ENCODE measurements at regions not wholly inside any gene's neighbourhood (a gene's known extent, or its start where the extent isn't known, plus 50 kb on each side); places are given as distances from the start of the nearest gene placed in this dataset.
"Not testable (repeated sequence)": the region's sequence is repeated elsewhere in the genome, so short reads cannot be mapped to it uniquely, and the experiment has no call there.

- H3K27ac Mint-ChIP-seq, result no peak overlapping the region
- no peaks in the 10 kb centered on the region for H3K36me3 Mint-ChIP-seq
- peaks cover 0 to 4% (median 0%) of the 10 kb centered on the region in 3 experiments for H3K9me3 ChIP-seq (ENCODE audit: control insufficient read depth in 2 of 3, low read length in 3 of 3)
- no peak overlapping the region for H3K4me3 ChIP-seq (ENCODE audit: low read length)
- H3K4me1 ChIP-seq (ENCODE audit: control insufficient read depth in 2 of 2, insufficient read depth in 2 of 2, low read length in 2 of 2), result no peaks in the 10 kb centered on the region
- POLR2A ChIA-PET, result no interaction called here
- no peaks in the 10 kb centered on the region for H3K36me3 ChIP-seq (ENCODE audit: control insufficient read depth in 2 of 3, insufficient read depth in 3 of 3, low read length in 3 of 3)
- peaks cover 0 to 9% (median 0%) of the 10 kb centered on the region in 5 donors for H3K27me3 Mint-ChIP-seq
- H3K27me3 ChIP-seq (ENCODE audit: control insufficient read depth in 2 of 2, insufficient read depth in 2 of 2, low read length in 2 of 2), result no peaks in the 10 kb centered on the region
- peaks cover 0 to 13% (median 3%) of the 10 kb centered on the region in 11 donors for H3K9me3 Mint-ChIP-seq
- DNase-seq (no peak), ATAC-seq (peak; percentile 20)
- H3K4me3 Mint-ChIP-seq, result no peak overlapping the region
- intact Hi-C loops (cut with micrococcal nuclease), result no loop called here
- H3K27ac ChIP-seq (ENCODE audit: low read depth, low read length), result no peak overlapping the region
- CTCF ChIA-PET, result no interaction called here
- H3K4me1 Mint-ChIP-seq, result no peaks in the 10 kb centered on the region
Measured at GRCh38 chr7:82507976-82508677, 64.5 kb upstream of the CACNA2D1 start.

GRCh38 chr7:82507365-82507975 is 63.9 kb upstream of the CACNA2D1 start:
- POLR2A ChIA-PET, result no interaction called here
- Histone ChIP-seq H3K4me3 (ENCODE audit: low read length) (no peak overlapping the region), H3K36me3 (ENCODE audit: control insufficient read depth in 2 of 3, insufficient read depth in 3 of 3, low read length in 3 of 3) (no peaks in the 10 kb centered on the region), H3K27me3 (ENCODE audit: control insufficient read depth in 2 of 2, insufficient read depth in 2 of 2, low read length in 2 of 2) (no peaks in the 10 kb centered on the region), H3K27ac (ENCODE audit: low read depth, low read length) (no peak overlapping the region), H3K4me1 (ENCODE audit: control insufficient read depth in 2 of 2, insufficient read depth in 2 of 2, low read length in 2 of 2) (no peaks in the 10 kb centered on the region), H3K9me3 (ENCODE audit: control insufficient read depth in 2 of 3, low read length in 3 of 3) (peaks cover 0 to 4% (median 0%) of the 10 kb centered on the region in 3 experiments)
- H3K4me3 Mint-ChIP-seq, result no peak overlapping the region
- H3K27ac Mint-ChIP-seq, result no peak overlapping the region
- ATAC-seq, result peak; percentile 20
- CTCF ChIA-PET, result no interaction called here
- no peaks in the 10 kb centered on the region for H3K4me1 Mint-ChIP-seq
- H3K9me3 Mint-ChIP-seq, result peaks cover 0 to 10% (median 1%) of the 10 kb centered on the region in 11 donors
- no peak for DNase-seq
- H3K36me3 Mint-ChIP-seq, result no peaks in the 10 kb centered on the region
- intact Hi-C loops (cut with micrococcal nuclease), result no loop called here
- H3K27me3 Mint-ChIP-seq, result peaks cover 0 to 9% (median 0%) of the 10 kb centered on the region in 5 donors

GRCh38 chr7:82506702-82507101 is 63.1 kb upstream of the CACNA2D1 start:
- Mint-ChIP-seq H3K4me3 (no peak overlapping the region), H3K27ac (no peak overlapping the region), H3K36me3 (no peaks in the 10 kb centered on the region), H3K4me1 (no peaks in the 10 kb centered on the region), H3K9me3 (peaks cover 0 to 14% (median 3%) of the 10 kb centered on the region in 11 donors), H3K27me3 (peaks cover 0 to under 1% (median 0%) of the 10 kb centered on the region in 5 donors)
- ATAC-seq (no peak), DNase-seq (no peak)
- intact Hi-C loops (cut with micrococcal nuclease), result no loop called here
- Histone ChIP-seq H3K36me3 (ENCODE audit: control insufficient read depth in 2 of 3, insufficient read depth in 3 of 3, low read length in 3 of 3) (no peaks in the 10 kb centered on the region), H3K9me3 (ENCODE audit: control insufficient read depth in 2 of 3, low read length in 3 of 3) (peaks cover 0 to 4% (median 0%) of the 10 kb centered on the region in 3 experiments), H3K27me3 (ENCODE audit: control insufficient read depth in 2 of 2, insufficient read depth in 2 of 2, low read length in 2 of 2) (no peaks in the 10 kb centered on the region), H3K4me3 (ENCODE audit: low read length) (no peak overlapping the region), H3K27ac (ENCODE audit: low read depth, low read length) (no peak overlapping the region), H3K4me1 (ENCODE audit: control insufficient read depth in 2 of 2, insufficient read depth in 2 of 2, low read length in 2 of 2) (no peaks in the 10 kb centered on the region)
- ChIA-PET CTCF (no interaction called here), POLR2A (no interaction called here)

- Mint-ChIP-seq H3K27me3 (no peaks in the 10 kb centered on the region), H3K4me3 (no peak overlapping the region), H3K4me1 (no peaks in the 10 kb centered on the region), H3K36me3 (no peaks in the 10 kb centered on the region), H3K27ac (no peak overlapping the region), H3K9me3 (peaks cover 0 to 19% (median 4%) of the 10 kb centered on the region in 11 donors)
- Histone ChIP-seq H3K36me3 (ENCODE audit: control insufficient read depth in 2 of 3, insufficient read depth in 3 of 3, low read length in 3 of 3) (no peaks in the 10 kb centered on the region), H3K27ac (ENCODE audit: low read depth, low read length) (no peak overlapping the region), H3K27me3 (ENCODE audit: control insufficient read depth in 2 of 2, insufficient read depth in 2 of 2, low read length in 2 of 2) (no peaks in the 10 kb centered on the region), H3K4me1 (ENCODE audit: control insufficient read depth in 2 of 2, insufficient read depth in 2 of 2, low read length in 2 of 2) (no peaks in the 10 kb centered on the region), H3K9me3 (ENCODE audit: control insufficient read depth in 2 of 3, low read length in 3 of 3) (peaks cover 0 to 4% (median 0%) of the 10 kb centered on the region in 3 experiments), H3K4me3 (ENCODE audit: low read length) (no peak overlapping the region)
- no peak for DNase-seq
- no peak for ATAC-seq
- ChIA-PET CTCF (no interaction called here), POLR2A (no interaction called here)
- intact Hi-C loops (cut with micrococcal nuclease), result no loop called here
Measured at GRCh38 chr7:82506208-82506607, 62.6 kb upstream of the CACNA2D1 start.

- Mint-ChIP-seq H3K4me3 (no peak overlapping the region), H3K4me1 (no peaks in the 10 kb centered on the region), H3K27ac (no peak overlapping the region), H3K27me3 (no peaks in the 10 kb centered on the region), H3K9me3 (peaks cover 0 to 23% (median 8%) of the 10 kb centered on the region in 11 donors), H3K36me3 (no peaks in the 10 kb centered on the region)
- H3K9me3 ChIP-seq (ENCODE audit: control insufficient read depth in 2 of 3, low read length in 3 of 3), result peaks cover 0 to 4% (median 0%) of the 10 kb centered on the region in 3 experiments
- intact Hi-C loops (cut with micrococcal nuclease), result no loop called here
- POLR2A ChIA-PET, result no interaction called here
- H3K27me3 ChIP-seq (ENCODE audit: control insufficient read depth in 2 of 2, insufficient read depth in 2 of 2, low read length in 2 of 2), result no peaks in the 10 kb centered on the region
- no peak for DNase-seq
- no peaks in the 10 kb centered on the region for H3K4me1 ChIP-seq (ENCODE audit: control insufficient read depth in 2 of 2, insufficient read depth in 2 of 2, low read length in 2 of 2)
- no peaks in the 10 kb centered on the region for H3K36me3 ChIP-seq (ENCODE audit: control insufficient read depth in 2 of 3, insufficient read depth in 3 of 3, low read length in 3 of 3)
- CTCF ChIA-PET, result no interaction called here
- H3K27ac ChIP-seq (ENCODE audit: low read depth, low read length), result no peak overlapping the region
- no peak overlapping the region for H3K4me3 ChIP-seq (ENCODE audit: low read length)
- no peak for ATAC-seq
Measured at GRCh38 chr7:82501346-82501745, 57.8 kb upstream of the CACNA2D1 start.

GRCh38 chr7:82499546-82499945 is 56.0 kb upstream of the CACNA2D1 start:
- DNase-seq; H3K27me3 ChIP-seq (ENCODE audit: control insufficient read depth in 2 of 2, insufficient read depth in 2 of 2, low read length in 2 of 2); H3K9me3 ChIP-seq (ENCODE audit: control insufficient read depth in 2 of 3, low read length in 3 of 3); H3K36me3 ChIP-seq (ENCODE audit: control insufficient read depth in 2 of 3, insufficient read depth in 3 of 3, low read length in 3 of 3); intact Hi-C loops (cut with micrococcal nuclease); H3K27ac Mint-ChIP-seq; H3K4me3 ChIP-seq (ENCODE audit: low read length); H3K4me1 Mint-ChIP-seq; H3K4me1 ChIP-seq (ENCODE audit: control insufficient read depth in 2 of 2, insufficient read depth in 2 of 2, low read length in 2 of 2); H3K27ac ChIP-seq (ENCODE audit: low read depth, low read length); H3K4me3 Mint-ChIP-seq; CTCF ChIA-PET; ATAC-seq; H3K36me3 Mint-ChIP-seq; H3K27me3 Mint-ChIP-seq; POLR2A ChIA-PET: not testable (repeated sequence)
- peaks cover 0 to 21% (median 8%) of the 10 kb centered on the region in 11 donors for H3K9me3 Mint-ChIP-seq

- Histone ChIP-seq H3K4me3 (ENCODE audit: low read length) (no peak overlapping the region), H3K27me3 (ENCODE audit: control insufficient read depth in 2 of 2, insufficient read depth in 2 of 2, low read length in 2 of 2) (no peaks in the 10 kb centered on the region), H3K4me1 (ENCODE audit: control insufficient read depth in 2 of 2, insufficient read depth in 2 of 2, low read length in 2 of 2) (no peaks in the 10 kb centered on the region), H3K9me3 (ENCODE audit: control insufficient read depth in 2 of 3, low read length in 3 of 3) (no peaks in the 10 kb centered on the region), H3K27ac (ENCODE audit: low read depth, low read length) (no peak overlapping the region), H3K36me3 (ENCODE audit: control insufficient read depth in 2 of 3, insufficient read depth in 3 of 3, low read length in 3 of 3) (no peaks in the 10 kb centered on the region)
- POLR2A ChIA-PET, result no interaction called here
- CTCF ChIA-PET, result no interaction called here
- H3K4me3 Mint-ChIP-seq, result no peak overlapping the region
- H3K27ac Mint-ChIP-seq, result no peak overlapping the region
- intact Hi-C loops (cut with micrococcal nuclease), result no loop called here
- no peaks in the 10 kb centered on the region for H3K27me3 Mint-ChIP-seq
- no peaks in the 10 kb centered on the region for H3K36me3 Mint-ChIP-seq
- H3K4me1 Mint-ChIP-seq, result no peaks in the 10 kb centered on the region
- DNase-seq (no peak), ATAC-seq (no peak)
- H3K9me3 Mint-ChIP-seq, result peaks cover 0 to 7% (median 2%) of the 10 kb centered on the region in 11 donors
Measured at GRCh38 chr7:82494420-82494819, 50.8 kb upstream of the CACNA2D1 start.
